ENCODE measurements at regions not wholly inside any gene's neighbourhood (a gene's known extent, or its start where the extent isn't known, plus 50 kb on each side); places are given as distances from the start of the nearest gene placed in this dataset.

GRCh38 chr6:84596488-84596887 lies 167.9 kb downstream of the TBX18 start:
- no peak for TF ChIP-seq FOXJ3 (CRISPR knock-in tag; IDR thresholded peaks at IDR 0.05)
- no peak for TF ChIP-seq USF2 (IDR thresholded peaks at IDR 0.05; ENCODE audit: borderline replicate concordance, low read depth, low read length)
- no peak for TF ChIP-seq TEAD4 (IDR thresholded peaks at IDR 0.05; ENCODE audit: borderline replicate concordance, insufficient read depth)
- TF ChIP-seq TCF12 (IDR thresholded peaks at IDR 0.05) = no peak
- no peak for TF ChIP-seq FOXM1 (IDR thresholded peaks at IDR 0.05; ENCODE audit: low read depth)
- TF ChIP-seq RXRA (IDR thresholded peaks at IDR 0.05; ENCODE audit: borderline replicate concordance, low read depth) = no peak
- no peak for TF ChIP-seq NFIC (IDR thresholded peaks at IDR 0.05; ENCODE audit: borderline replicate concordance)
- no peak for TF ChIP-seq REST (IDR thresholded peaks at IDR 0.05; ENCODE audit: low read depth, low read length)
- no peak for TF ChIP-seq RAD21 (IDR thresholded peaks at IDR 0.05; ENCODE audit: low read length)
- TF ChIP-seq TAF1 (IDR thresholded peaks at IDR 0.05; ENCODE audit: borderline replicate concordance, low read depth, low read length) = no peak
- Histone ChIP-seq H2AFZ (ENCODE audit: low read depth) (no peak overlapping the region), H3K9me2 (0 out of 2 replicates have a peak, but pooled peaks cover 3% of the 10 kb centered on the region), H3K9ac (no peak overlapping the region), H3K36me3 (replicated peaks in 1 of 2; ENCODE audit: control insufficient read depth in 1 of 2, insufficient read depth in 2 of 2, low read length in 1 of 2) (no peaks in the 10 kb centered on the region), H3K27me3 (ENCODE audit: insufficient read depth) (no peaks in the 10 kb centered on the region), H3K4me1 (ENCODE audit: control insufficient read depth in 1 of 2, insufficient read depth in 2 of 2, low read depth in 1 of 2, low read length in 1 of 2) (no peaks in the 10 kb centered on the region), H3K9me3 (no peaks in the 10 kb centered on the region), H4K20me1 (ENCODE audit: insufficient read depth) (no peaks in the 10 kb centered on the region), H3K27ac (ENCODE audit: low read depth in 2 of 2, low read length in 1 of 2) (no peak overlapping the region), H3K79me2 (ENCODE audit: insufficient read depth) (no peaks in the 10 kb centered on the region), H3K4me2 (no peak overlapping the region), H3F3A (replicated peaks; ENCODE audit: insufficient read depth) (no peaks in the 10 kb centered on the region), H3K4me3 (ENCODE audit: low read depth in 2 of 2, low read length in 1 of 2) (no peak overlapping the region)
- POLR2A ChIA-PET = no interaction called here
- DNase-seq = no peak
- WGBS (ENCODE audit: low lambda C conversion rate) = 97% methylated on average over 1 of the region's 1 CpG
- CTCF ChIA-PET = no interaction called here

- H3K27ac ChIP-seq (ENCODE audit: low read depth in 2 of 2, low read length in 1 of 2) = no peak overlapping the region
- no peak for DNase-seq
- no peaks in the 10 kb centered on the region; a peak in 1 of 4 replicates for H3K4me1 ChIP-seq (ENCODE audit: control insufficient read depth in 1 of 2, insufficient read depth in 2 of 2, low read depth in 1 of 2, low read length in 1 of 2)
- WGBS (ENCODE audit: low lambda C conversion rate) = 71% methylated on average over 5 of the region's 5 CpGs
- TF ChIP-seq USF2 (IDR thresholded peaks at IDR 0.05; ENCODE audit: borderline replicate concordance, low read depth, low read length) (no peak), CTCF (IDR thresholded peaks at IDR 0.05) (no peak), POLR2AphosphoS5 (IDR thresholded peaks at IDR 0.05; ENCODE audit: low read depth, low read length) (no peak), FOXJ3 (CRISPR knock-in tag; IDR thresholded peaks at IDR 0.05) (no peak), MEF2A (IDR thresholded peaks at IDR 0.05; ENCODE audit: borderline replicate concordance, low read depth) (no peak), FOSL2 (IDR thresholded peaks at IDR 0.05; ENCODE audit: borderline replicate concordance, low read depth) (no peak), RFX5 (IDR thresholded peaks at IDR 0.05; ENCODE audit: low read length) (no peak), EZH2phosphoT487 (IDR thresholded peaks at IDR 0.05; ENCODE audit: borderline replicate concordance, low read depth) (no peak)
- POLR2A ChIA-PET = no interaction called here
- no peaks in the 10 kb centered on the region for H3F3A ChIP-seq (replicated peaks; ENCODE audit: insufficient read depth)
- no peaks in the 10 kb centered on the region for H3K27me3 ChIP-seq (ENCODE audit: insufficient read depth)
- H4K20me1 ChIP-seq (ENCODE audit: insufficient read depth) = no peaks in the 10 kb centered on the region
- H3K4me3 ChIP-seq (ENCODE audit: low read depth in 2 of 2, low read length in 1 of 2) = no peak overlapping the region
- H3K79me2 ChIP-seq (ENCODE audit: insufficient read depth) = no peaks in the 10 kb centered on the region
- no peaks in the 10 kb centered on the region; the same call in 1 of the 2 replicates for H3K9me2 ChIP-seq
- no peaks in the 10 kb centered on the region for H3K9me3 ChIP-seq
- no peak overlapping the region for H3K4me2 ChIP-seq
- CTCF ChIA-PET = no interaction called here
- no peak overlapping the region for H3K9ac ChIP-seq
- no peak overlapping the region for H2AFZ ChIP-seq (ENCODE audit: low read depth)
- no peaks in the 10 kb centered on the region for H3K36me3 ChIP-seq (replicated peaks in 1 of 2; ENCODE audit: control insufficient read depth in 1 of 2, insufficient read depth in 2 of 2, low read length in 1 of 2)
Measured at GRCh38 chr6:84588697-84589080, 175.7 kb downstream of the TBX18 start.
